ENCODE measurements at regions not wholly inside any gene's neighbourhood (a gene's known extent, or its start where the extent isn't known, plus 50 kb on each side); places are given as distances from the start of the nearest gene placed in this dataset.

- no peak for DNase-seq
These were observed 118.1 kb downstream of the MAT2B start for GRCh38 chr5:163623524-163623923.

- DNase-seq = no peak
These were observed 118.6 kb downstream of the MAT2B start for GRCh38 chr5:163623986-163624385.

- DNase-seq = no peak
These were observed 119.0 kb downstream of the MAT2B start for GRCh38 chr5:163624431-163624830.

- DNase-seq = no peak
These were observed 121.5 kb downstream of the MAT2B start for GRCh38 chr5:163626904-163627434.

DNA sequence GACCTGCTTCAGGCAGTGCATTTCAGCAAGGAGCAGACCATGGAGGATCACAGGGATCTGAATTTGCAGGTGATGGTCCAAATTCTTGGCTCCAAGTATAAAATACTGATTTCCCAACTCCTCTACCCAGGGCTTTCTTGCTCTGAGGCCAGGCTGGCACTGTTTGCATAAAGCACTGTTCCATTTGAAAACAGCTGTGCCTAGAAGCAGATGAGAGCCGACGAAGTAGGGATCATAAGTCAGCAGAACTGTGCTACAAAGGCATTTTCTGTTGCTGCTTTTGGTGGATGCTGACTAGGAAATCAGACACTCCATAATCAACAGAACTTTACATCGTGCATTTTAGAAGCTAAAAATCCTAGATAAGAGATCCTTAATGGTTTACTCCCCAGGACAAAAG is 126.4 kb downstream of the MAT2B start:
- DNase-seq = no peak

- DNase-seq = no peak
These were observed 128.6 kb downstream of the MAT2B start for GRCh38 chr5:163633926-163634460.

- DNase-seq = no peak
These were observed 130.2 kb downstream of the MAT2B start for GRCh38 chr5:163635631-163636030.

- DNase-seq = no peak
These were observed 137.5 kb downstream of the MAT2B start for GRCh38 chr5:163642904-163643303.

- DNase-seq = no peak
These were observed 140.3 kb downstream of the MAT2B start for GRCh38 chr5:163645421-163646416.

GRCh38 chr5:163649514-163649913 is 144.1 kb downstream of the MAT2B start:
- DNase-seq = no peak

DNA sequence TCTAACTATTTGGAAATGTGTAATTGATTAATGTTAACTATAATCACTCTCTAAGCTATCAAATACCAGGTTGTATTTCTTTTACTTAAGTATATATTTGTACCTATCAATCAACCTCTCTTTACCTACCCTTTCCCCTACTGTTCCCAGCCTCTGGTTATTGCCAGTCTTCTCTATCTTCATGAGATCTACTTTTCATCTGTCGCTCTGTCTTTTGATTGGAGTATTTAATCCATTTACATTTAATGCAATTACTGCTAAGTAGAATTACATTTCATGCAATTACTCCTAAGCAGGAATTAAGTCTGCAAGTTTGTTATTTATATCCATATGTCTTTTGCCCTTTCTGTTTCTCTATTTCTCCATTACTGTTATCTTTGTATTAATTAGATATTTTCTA is 148.1 kb downstream of the MAT2B start:
- DNase-seq = no peak

DNA sequence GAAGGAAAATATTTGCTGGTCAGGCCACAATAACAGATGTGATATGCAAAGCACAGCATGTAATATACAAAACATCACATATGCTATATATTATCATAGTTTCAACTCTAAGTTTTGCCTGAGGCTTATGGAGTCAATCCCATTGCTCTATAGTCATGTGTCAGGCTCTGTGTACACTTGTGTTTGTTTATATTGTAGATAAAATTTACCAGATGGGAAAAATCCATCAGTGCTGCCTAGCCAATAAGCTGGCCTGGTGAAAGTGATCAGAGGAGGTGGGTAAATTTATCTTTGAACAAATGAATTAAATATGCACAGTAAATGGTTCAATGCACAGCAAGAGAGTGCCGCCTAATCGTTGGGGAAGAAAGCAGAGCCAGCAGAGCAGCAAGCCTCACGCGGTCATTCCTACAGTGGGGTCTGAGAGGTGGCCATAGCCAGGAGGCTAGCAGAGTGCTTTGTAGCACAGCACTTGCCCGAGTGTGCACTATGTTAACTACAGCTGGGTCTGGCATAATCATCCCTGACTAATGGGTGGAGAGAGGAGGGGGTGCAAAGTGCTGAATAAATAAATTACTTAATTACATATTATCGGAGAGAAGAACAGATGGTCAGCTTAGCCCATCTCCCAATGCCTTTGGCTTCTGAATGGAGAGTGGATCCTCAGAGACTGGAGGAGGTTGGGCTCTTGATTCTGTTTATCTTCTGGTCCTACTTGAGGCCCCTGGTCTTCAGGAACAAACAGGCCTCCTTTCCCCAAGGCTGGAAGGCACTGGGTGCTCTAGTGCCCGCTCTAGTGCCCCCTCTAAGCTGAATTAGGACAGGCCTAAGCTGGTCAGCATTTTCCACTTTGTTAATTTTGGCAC is 153.5 kb downstream of the MAT2B start:
- peak; percentile 6 for DNase-seq

GRCh38 chr5:163659568-163659902 is 154.1 kb downstream of the MAT2B start:
- DNase-seq = no peak

GRCh38 chr5:163660486-163660885 is 155.1 kb downstream of the MAT2B start:
- DNase-seq = no peak

DNA sequence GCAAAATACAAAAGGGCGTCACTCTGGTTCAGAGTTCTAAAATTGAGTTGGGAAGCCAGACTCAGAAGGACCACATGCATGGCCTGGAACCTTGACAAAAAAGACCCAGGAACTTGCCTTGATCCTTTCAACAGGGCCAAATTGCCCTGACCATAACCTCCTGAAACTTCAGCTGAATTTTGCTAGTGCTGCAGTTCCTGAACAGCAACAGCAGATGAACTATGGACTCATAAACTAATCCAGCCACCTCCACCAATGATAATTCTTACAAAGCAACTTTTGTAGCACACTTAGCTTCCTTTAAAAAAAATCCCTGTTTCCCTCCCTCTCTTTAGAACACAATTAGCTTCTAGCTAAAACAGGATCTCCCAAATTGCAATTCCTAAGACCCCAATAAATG is 155.9 kb downstream of the MAT2B start:
- DNase-seq = no peak

- no peak for DNase-seq
These were observed 164.6 kb downstream of the MAT2B start for GRCh38 chr5:163670036-163670435.

DNA sequence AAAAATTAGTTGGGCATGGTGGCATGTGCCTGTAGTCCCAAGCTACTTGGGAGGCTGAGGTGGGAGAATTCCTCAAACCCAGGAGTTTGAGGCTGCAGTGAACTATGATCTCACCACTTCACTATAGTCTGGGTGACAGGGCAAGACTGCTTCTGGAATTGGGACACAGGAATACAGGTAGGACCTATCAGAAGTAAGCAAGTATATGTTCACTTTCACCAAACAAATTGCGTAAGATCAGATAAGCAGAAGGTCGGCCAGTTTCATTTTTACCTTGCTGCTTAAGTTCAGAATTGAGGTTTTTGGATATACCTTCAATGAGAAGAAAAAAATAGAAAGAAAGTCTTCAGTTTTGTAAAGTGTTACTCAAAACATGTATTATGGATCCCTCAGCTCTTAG is 171.7 kb downstream of the MAT2B start:
- DNase-seq = no peak

DNA sequence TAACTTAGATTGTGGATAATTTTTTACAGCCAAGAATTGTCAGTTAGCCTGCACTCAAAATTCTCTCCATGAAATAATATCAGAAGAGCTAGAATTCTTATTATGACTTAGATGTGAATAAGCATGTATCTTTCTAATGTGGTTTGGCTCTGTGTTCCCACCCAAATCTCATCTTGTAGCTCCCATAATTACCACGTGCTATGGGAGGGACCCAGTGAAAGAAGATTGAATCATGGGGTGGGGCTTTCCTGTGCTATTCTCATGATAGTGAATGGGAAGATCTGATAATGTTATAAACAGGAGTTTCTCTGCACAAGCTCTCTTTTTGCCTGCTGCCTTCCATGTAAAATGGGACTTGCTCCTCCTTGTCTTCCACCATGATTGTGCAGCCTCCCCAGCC is 176.8 kb downstream of the MAT2B start:
- DNase-seq = no peak

DNA sequence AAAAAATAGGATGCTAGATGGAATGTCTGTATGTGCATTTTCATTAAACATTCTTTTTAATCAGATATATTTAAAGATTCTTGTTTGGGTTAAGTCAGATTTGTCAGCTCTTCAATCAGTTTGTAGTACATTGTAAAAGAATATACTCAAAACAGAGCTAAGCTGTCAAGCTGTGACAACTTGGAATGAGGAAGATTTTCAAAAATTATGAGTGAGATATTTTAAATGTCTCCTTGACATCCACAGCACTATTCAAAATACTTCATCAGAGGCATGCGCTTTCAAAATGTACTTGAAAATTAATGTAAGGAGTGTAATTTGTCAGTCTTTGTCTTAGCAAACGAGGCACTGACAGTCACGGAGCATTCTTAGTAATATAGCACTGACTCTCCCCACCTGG is 182.0 kb downstream of the MAT2B start:
- DNase-seq = no peak

DNA sequence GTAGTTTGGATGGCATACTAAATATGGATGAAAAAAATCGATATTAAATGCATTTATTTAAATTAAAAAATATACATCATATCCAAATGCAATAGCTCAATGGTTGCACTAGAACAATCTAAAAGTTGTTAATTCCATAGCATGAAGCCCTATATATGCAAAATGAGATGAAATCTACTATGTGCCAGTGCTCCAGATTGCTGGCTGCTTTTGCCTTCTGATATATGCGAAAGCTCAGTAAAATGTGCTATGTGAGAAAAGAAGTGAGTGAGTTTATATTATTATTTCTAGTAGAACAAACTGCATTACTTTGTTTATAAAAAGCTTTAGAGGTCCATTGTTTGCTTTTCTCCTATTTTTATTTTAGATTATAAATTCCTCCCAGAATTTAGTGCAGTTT is 186.7 kb downstream of the MAT2B start:
- DNase-seq = no peak

- DNase-seq = peak; percentile 15
These were observed 190.6 kb downstream of the MAT2B start for GRCh38 chr5:163695830-163696578.

DNA sequence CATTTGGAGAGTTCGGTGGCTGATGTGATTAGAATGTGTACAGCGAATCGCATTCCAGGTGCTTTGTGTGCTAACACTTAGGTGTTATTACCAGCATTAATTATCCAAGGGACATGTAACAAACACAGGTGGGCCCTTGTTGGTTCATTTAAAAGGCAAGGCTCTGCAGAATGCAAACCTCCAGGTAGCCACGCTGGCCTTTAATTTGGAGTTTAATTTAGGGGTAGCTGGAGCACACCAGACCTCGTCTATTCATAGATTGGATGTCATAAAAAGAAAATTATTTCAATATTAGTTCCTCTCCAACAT is 191.1 kb downstream of the MAT2B start:
- no peak for DNase-seq

Measured in NCI-H1092 treated with DMSO at 0.1 percent for 48 hours (cell line).